ENCODE measurements at regions not wholly inside any gene's neighbourhood (a gene's known extent, or its start where the extent isn't known, plus 50 kb on each side); places are given as distances from the start of the nearest gene placed in this dataset.

DNA sequence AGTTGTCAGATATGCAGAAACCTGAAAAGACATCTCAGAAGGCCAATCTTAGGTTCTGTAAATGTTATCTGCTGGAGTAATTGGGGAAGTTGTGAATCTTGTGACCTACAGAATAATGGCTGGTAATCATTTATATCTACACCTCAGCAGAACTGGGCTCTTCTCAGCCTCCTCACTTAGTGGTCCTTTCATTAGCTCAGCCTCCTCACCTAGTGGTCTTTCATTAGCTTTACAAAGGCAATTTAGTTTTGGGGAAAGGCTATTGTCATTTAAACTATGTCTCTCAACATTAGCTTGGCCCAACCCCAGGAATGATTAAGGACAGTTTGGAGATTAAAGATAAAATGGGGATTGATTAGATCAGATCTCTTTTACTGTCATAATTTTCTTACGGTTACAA lies 284.2 kb upstream of the SGCD start:
- H3K4me1 ChIP-seq (ENCODE audit: control insufficient read depth, extremely low read depth, insufficient read depth, low read length), result no peaks in the 10 kb centered on the region
- FAIRE-seq, result no peak
- no peaks in the 10 kb centered on the region for H3K79me2 ChIP-seq (ENCODE audit: control insufficient read depth, insufficient read depth, low read length)
- H3K27me3 ChIP-seq (ENCODE audit: control insufficient read depth in 2 of 2, insufficient read depth in 2 of 2, low read length in 2 of 2), result no peaks in the 10 kb centered on the region
- ChIA-PET POLR2A (no interaction called here), CTCF (no interaction called here)
- H3K9ac ChIP-seq (replicated peaks; ENCODE audit: extremely low read depth, insufficient read depth, low read length), result no peak overlapping the region
- no peak overlapping the region for H2AFZ ChIP-seq (ENCODE audit: low read depth, low read length)
- no peak for DNase-seq (ENCODE audit: low read depth, low spot score)
- TF ChIP-seq JUN (IDR thresholded peaks at IDR 0.05; ENCODE audit: borderline replicate concordance, insufficient read depth, insufficient read length, low read depth) (no peak), POLR2AphosphoS5 (IDR thresholded peaks at IDR 0.05; ENCODE audit: insufficient read depth, low read depth, low read length) (no peak), EZH2 (IDR thresholded peaks at IDR 0.05; ENCODE audit: borderline replicate concordance, low read depth, low read length, severe bottlenecking) (no peak), MYC (IDR thresholded peaks at IDR 0.05; ENCODE audit: low read depth, low read length) (no peak), GATA2 (IDR thresholded peaks at IDR 0.05; ENCODE audit: insufficient read depth, insufficient read length, low read depth, low read length) (no peak), FOS (IDR thresholded peaks at IDR 0.05; ENCODE audit: borderline replicate concordance, insufficient read depth, low read length) (no peak)
- TF ChIP-seq, protein P1, sequence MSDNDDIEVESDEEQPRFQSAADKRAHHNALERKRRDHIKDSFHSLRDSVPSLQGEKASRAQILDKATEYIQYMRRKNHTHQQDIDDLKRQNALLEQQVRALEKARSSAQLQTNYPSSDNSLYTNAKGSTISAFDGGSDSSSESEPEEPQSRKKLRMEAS (IDR thresholded peaks at IDR 0.05; ENCODE audit: insufficient read depth, insufficient read length), result no peak
- dilution Hi-C loops (cut with MboI; ENCODE audit: extremely low pct_ligation_motif_present, low sequenced_read_pairs), result no loop called here
- no TSS peak for BruUV-seq (replicated peaks)
- intact Hi-C loops (cut with micrococcal nuclease), result no loop called here
- H3K9me3 ChIP-seq (replicated peaks; ENCODE audit: control insufficient read depth, insufficient read depth, low read length), result peaks cover 5% of the 10 kb centered on the region
- no peaks in the 10 kb centered on the region for H3K36me3 ChIP-seq (ENCODE audit: control insufficient read depth in 2 of 2, extremely low read depth in 1 of 2, insufficient read depth in 2 of 2, low read length in 2 of 2)
- no peak overlapping the region for H3K4me3 ChIP-seq (replicated peaks in 1 of 3; ENCODE audit: insufficient read depth in 1 of 3, low read depth in 1 of 3, low read length in 3 of 3)
- H3K4me2 ChIP-seq (ENCODE audit: insufficient read depth, low read length), result no peak overlapping the region
- no peak overlapping the region for H3K27ac ChIP-seq (ENCODE audit: insufficient read depth, low read depth, low read length)
- H4K20me1 ChIP-seq (replicated peaks; ENCODE audit: control insufficient read depth, extremely low read depth, insufficient read depth, low read length), result no peaks in the 10 kb centered on the region
- no peaks in the 10 kb centered on the region for H3K9me1 ChIP-seq (replicated peaks; ENCODE audit: control insufficient read depth, extremely low read depth, insufficient read depth, low read length)

DNA sequence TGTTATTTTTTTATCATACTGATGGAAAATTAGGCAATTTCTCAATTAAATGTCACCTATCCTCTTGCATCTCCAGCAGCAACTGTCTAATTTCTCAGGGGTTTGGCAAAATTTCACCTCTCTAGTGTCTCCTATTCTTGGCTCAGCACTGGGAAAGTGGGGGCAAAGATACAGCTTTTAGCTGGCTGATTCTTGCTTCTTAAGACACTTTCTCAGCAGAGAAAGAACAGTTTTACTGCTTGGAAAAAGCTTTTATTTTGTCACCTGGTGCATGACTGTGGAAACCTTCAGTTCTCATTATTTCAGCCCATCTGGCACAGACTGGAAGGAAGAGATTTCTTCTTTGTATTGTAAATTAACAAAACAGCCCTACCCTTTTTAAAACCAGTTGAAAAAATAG lies 283.6 kb upstream of the SGCD start:
- Histone ChIP-seq H3K9me1 (replicated peaks; ENCODE audit: control insufficient read depth, extremely low read depth, insufficient read depth, low read length) (no peaks in the 10 kb centered on the region), H3K27ac (ENCODE audit: insufficient read depth, low read depth, low read length) (no peak overlapping the region), H2AFZ (ENCODE audit: low read depth, low read length) (no peak overlapping the region), H3K9ac (replicated peaks; ENCODE audit: extremely low read depth, insufficient read depth, low read length) (no peak overlapping the region), H3K36me3 (ENCODE audit: control insufficient read depth in 2 of 2, extremely low read depth in 1 of 2, insufficient read depth in 2 of 2, low read length in 2 of 2) (no peaks in the 10 kb centered on the region), H3K27me3 (ENCODE audit: control insufficient read depth in 2 of 2, insufficient read depth in 2 of 2, low read length in 2 of 2) (no peaks in the 10 kb centered on the region), H3K9me3 (replicated peaks; ENCODE audit: control insufficient read depth, insufficient read depth, low read length) (peaks cover 5% of the 10 kb centered on the region), H3K4me1 (ENCODE audit: control insufficient read depth, extremely low read depth, insufficient read depth, low read length) (no peaks in the 10 kb centered on the region), H3K4me3 (replicated peaks in 1 of 3; ENCODE audit: insufficient read depth in 1 of 3, low read depth in 1 of 3, low read length in 3 of 3) (no peak overlapping the region), H4K20me1 (replicated peaks; ENCODE audit: control insufficient read depth, extremely low read depth, insufficient read depth, low read length) (no peaks in the 10 kb centered on the region), H3K4me2 (ENCODE audit: insufficient read depth, low read length) (no peak overlapping the region), H3K79me2 (ENCODE audit: control insufficient read depth, insufficient read depth, low read length) (no peaks in the 10 kb centered on the region)
- dilution Hi-C loops (cut with MboI; ENCODE audit: extremely low pct_ligation_motif_present, low sequenced_read_pairs), result no loop called here
- DNase-seq (ENCODE audit: low read depth, low spot score) (no peak), FAIRE-seq (no peak)
- no peak for TF ChIP-seq POLR2A (IDR thresholded peaks at IDR 0.05; ENCODE audit: low read depth, low read length)
- TF ChIP-seq EZH2 (IDR thresholded peaks at IDR 0.05; ENCODE audit: borderline replicate concordance, low read depth, low read length, severe bottlenecking), result no peak
- no peak for TF ChIP-seq FOS (IDR thresholded peaks at IDR 0.05; ENCODE audit: borderline replicate concordance, insufficient read depth, low read length)
- no peak for TF ChIP-seq POLR2AphosphoS5 (IDR thresholded peaks at IDR 0.05; ENCODE audit: insufficient read depth, low read depth, low read length)
- TF ChIP-seq JUN (IDR thresholded peaks at IDR 0.05; ENCODE audit: borderline replicate concordance, insufficient read depth, insufficient read length, low read depth), result no peak
- TF ChIP-seq MYC (IDR thresholded peaks at IDR 0.05; ENCODE audit: low read depth, low read length), result no peak
- TF ChIP-seq, protein P2, sequence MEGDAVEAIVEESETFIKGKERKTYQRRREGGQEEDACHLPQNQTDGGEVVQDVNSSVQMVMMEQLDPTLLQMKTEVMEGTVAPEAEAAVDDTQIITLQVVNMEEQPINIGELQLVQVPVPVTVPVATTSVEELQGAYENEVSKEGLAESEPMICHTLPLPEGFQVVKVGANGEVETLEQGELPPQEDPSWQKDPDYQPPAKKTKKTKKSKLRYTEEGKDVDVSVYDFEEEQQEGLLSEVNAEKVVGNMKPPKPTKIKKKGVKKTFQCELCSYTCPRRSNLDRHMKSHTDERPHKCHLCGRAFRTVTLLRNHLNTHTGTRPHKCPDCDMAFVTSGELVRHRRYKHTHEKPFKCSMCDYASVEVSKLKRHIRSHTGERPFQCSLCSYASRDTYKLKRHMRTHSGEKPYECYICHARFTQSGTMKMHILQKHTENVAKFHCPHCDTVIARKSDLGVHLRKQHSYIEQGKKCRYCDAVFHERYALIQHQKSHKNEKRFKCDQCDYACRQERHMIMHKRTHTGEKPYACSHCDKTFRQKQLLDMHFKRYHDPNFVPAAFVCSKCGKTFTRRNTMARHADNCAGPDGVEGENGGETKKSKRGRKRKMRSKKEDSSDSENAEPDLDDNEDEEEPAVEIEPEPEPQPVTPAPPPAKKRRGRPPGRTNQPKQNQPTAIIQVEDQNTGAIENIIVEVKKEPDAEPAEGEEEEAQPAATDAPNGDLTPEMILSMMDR (IDR thresholded peaks at IDR 0.05; ENCODE audit: extremely low read depth in 1 of 2, insufficient read depth in 1 of 2, low read depth in 1 of 2, low read length in 2 of 2), result no peak
- no peak for TF ChIP-seq GATA2 (IDR thresholded peaks at IDR 0.05; ENCODE audit: insufficient read depth, insufficient read length, low read depth, low read length)
- TF ChIP-seq, protein P1 (IDR thresholded peaks at IDR 0.05; ENCODE audit: insufficient read depth, insufficient read length), result no peak
- intact Hi-C loops (cut with micrococcal nuclease), result no loop called here
- no TSS peak for BruUV-seq (replicated peaks)
- POLR2A ChIA-PET, result no interaction called here
- CTCF ChIA-PET, result no interaction called here

Measured in endothelial cell of umbilical vein (primary cell).